GM23338 (cell line): ENCODE measurements at regions not wholly inside any gene's neighbourhood (a gene's known extent, or its start where the extent isn't known, plus 50 kb on each side); places are given as distances from the start of the nearest gene placed in this dataset.

Experiments
- ATAC-seq: fragments of 200-7000 bp; cut with Tn5 transposase; 3 replicates; pipeline ENCODE4 v1.9.1; 2020
- DNase-seq: peaks from one replicate; pipeline ENCODE4 v3.0.0-alpha.2; 2015; ENCODE audit warnings: low spot score
- H2AFZ ChIP-seq: fragments of 200-600 bp; sonication (generic); 2 replicates; pipeline ENCODE4 v1.8.0; 2016; ENCODE audit warnings: antibody characterized with exemption, mild to moderate bottlenecking, moderate library complexity
- H3F3A ChIP-seq: fragments of 200-600 bp; sonication (generic); replicated peaks from 2 replicates; pipeline ENCODE4 v1.8.0; 2017; ENCODE audit warnings: antibody characterized with exemption, mixed run types, low read depth
- H3K27ac ChIP-seq: fragments of 200-600 bp; sonication (generic); 2 replicates; pipeline ENCODE4 v1.6.1; 2016; ENCODE audit warnings: low read depth
- H3K27me3 ChIP-seq: fragments of 200-600 bp; sonication (generic); 2 replicates; pipeline ENCODE4 v1.8.0; 2016; ENCODE audit warnings: mild to moderate bottlenecking, mixed run types, moderate library complexity; ENCODE audit not compliant: insufficient read depth
- H3K36me3 ChIP-seq: fragments of 200-600 bp; sonication (generic); 2 replicates; pipeline ENCODE4 v1.8.0; 2016; ENCODE audit warnings: mild to moderate bottlenecking; ENCODE audit not compliant: insufficient read depth
- H3K4me1 ChIP-seq: fragments of 200-600 bp; sonication (generic); 2 replicates; pipeline ENCODE4 v1.8.0; 2016; ENCODE audit warnings: mild to moderate bottlenecking, moderate library complexity; ENCODE audit not compliant: insufficient read depth
- H3K4me2 ChIP-seq: fragments of 200-600 bp; sonication (generic); 2 replicates; pipeline ENCODE4 v1.7.1; 2017; ENCODE audit warnings: mixed run types
- H3K4me3 ChIP-seq: fragments of 200-600 bp; sonication (generic); 2 replicates; pipeline ENCODE4 v1.6.1; 2016; ENCODE audit warnings: mixed run types
- H3K79me2 ChIP-seq: fragments of 200-600 bp; sonication (generic); replicated peaks from 2 replicates; pipeline ENCODE4 v1.8.0; 2017; ENCODE audit warnings: mild to moderate bottlenecking; ENCODE audit not compliant: insufficient read depth
- H3K9me2 ChIP-seq: fragments of 200-600 bp; sonication (generic); 2 replicates; pipeline ENCODE4 v1.8.0; 2017; ENCODE audit not compliant: insufficient read depth
- H4K20me1 ChIP-seq: fragments of 200-600 bp; sonication (generic); replicated peaks from 2 replicates; pipeline ENCODE4 v1.8.0; 2017; ENCODE audit warnings: mild to moderate bottlenecking; ENCODE audit not compliant: insufficient read depth
- H3K27ac Mint-ChIP-seq: 2 replicates; pipeline ENCODE4 v1.8.0; 2020; ENCODE audit warnings: inconsistent platforms, mild to moderate bottlenecking, moderate library complexity, mixed read lengths
- H3K27me3 Mint-ChIP-seq: 3 replicates; pipeline ENCODE4 v1.8.0; 2022; ENCODE audit warnings: low read depth, mild to moderate bottlenecking, moderate library complexity, mixed read lengths, inconsistent platforms; ENCODE audit not compliant: insufficient read depth, poor library complexity
- H3K36me3 Mint-ChIP-seq: 3 replicates; pipeline ENCODE4 v1.8.0; 2021; ENCODE audit warnings: low read depth, mild to moderate bottlenecking, inconsistent platforms, moderate library complexity, mixed read lengths
- H3K4me1 Mint-ChIP-seq: 3 replicates; pipeline ENCODE4 v1.8.0; 2020; ENCODE audit warnings: mild to moderate bottlenecking, inconsistent platforms, mixed read lengths
- H3K4me3 Mint-ChIP-seq: 3 replicates; pipeline ENCODE4 v1.8.0; 2021; ENCODE audit warnings: moderate library complexity, mild to moderate bottlenecking, inconsistent platforms, mixed read lengths
- H3K9me3 Mint-ChIP-seq: 3 replicates; pipeline ENCODE4 v1.8.0; 2020; ENCODE audit warnings: moderate library complexity, mild to moderate bottlenecking, inconsistent platforms, mixed read lengths
- CREB1 ChIP-seq: fragments of 250-450 bp; sonication (Bioruptor Pico); IDR thresholded peaks from 2 replicates; pipeline ENCODE4 v1.5.0; 2020; ENCODE audit warnings: low read depth, mild to moderate bottlenecking, moderate library complexity
- ETS1 ChIP-seq: IDR thresholded peaks from 2 replicates; pipeline ENCODE4 v1.6.1; 2016; ENCODE audit warnings: antibody characterized with exemption
- EZH2 ChIP-seq: fragments of 200-600 bp; sonication (generic); IDR thresholded peaks from one replicate; pipeline ENCODE4 v1.8.0; 2017; ENCODE audit warnings: antibody characterized with exemption, mild to moderate bottlenecking, low read depth; ENCODE audit not compliant: unreplicated experiment
- EZH2phosphoT487 ChIP-seq: fragments of 200-600 bp; sonication (generic); IDR thresholded peaks from one replicate; pipeline ENCODE4 v1.8.1; 2018; ENCODE audit warnings: antibody characterized with exemption; ENCODE audit not compliant: unreplicated experiment
- JUNB ChIP-seq: IDR thresholded peaks from one replicate; pipeline ENCODE4 v1.6.1; 2016; ENCODE audit warnings: antibody characterized with exemption; ENCODE audit not compliant: unreplicated experiment
- NANOG ChIP-seq: IDR thresholded peaks from 2 replicates; pipeline ENCODE4 v1.6.1; 2016; ENCODE audit warnings: antibody characterized with exemption, borderline replicate concordance
- POLR2AphosphoS5 ChIP-seq: IDR thresholded peaks from 2 replicates; pipeline ENCODE4 v1.6.1; 2016; ENCODE audit warnings: antibody characterized with exemption, low read depth
- REST ChIP-seq: IDR thresholded peaks from one replicate; pipeline ENCODE4 v1.6.1; 2018; ENCODE audit warnings: antibody characterized with exemption; ENCODE audit not compliant: unreplicated experiment
- STAT1 ChIP-seq: IDR thresholded peaks from one replicate; pipeline ENCODE4 v1.6.1; 2016; ENCODE audit warnings: antibody characterized with exemption; ENCODE audit not compliant: unreplicated experiment
- ZNF114 ChIP-seq: fragments of 250-450 bp; sonication (Bioruptor Pico); IDR thresholded peaks from 2 replicates; pipeline ENCODE4 v1.5.0; 2020; ENCODE audit warnings: mild to moderate bottlenecking, moderate library complexity
- ZNF331 ChIP-seq: fragments of 250-450 bp; sonication (Bioruptor Pico); IDR thresholded peaks from 2 replicates; pipeline ENCODE4 v1.5.0; 2020; ENCODE audit warnings: low read depth, mild to moderate bottlenecking, moderate library complexity
- TF ChIP-seq, protein P1 (sequence below), 2 experiments: fragments of 200-600 bp in 1 of 2; sonication (generic) in 1 of 2; conservative IDR thresholded peaks; 2 replicates each; pipeline versions ENCODE4 v1.5.1 to v1.6.1; 2016 to 2017; ENCODE audit warnings: antibody characterized with exemption in 2 of 2, low read depth in 2 of 2, mild to moderate bottlenecking in 2 of 2, moderate library complexity in 1 of 2

- no peak for TF ChIP-seq STAT1
- TF ChIP-seq ETS1, result no peak
- TF ChIP-seq NANOG, result no peak
- no peak for TF ChIP-seq JUNB
- no peak for TF ChIP-seq CREB1 (CRISPR knock-in tag)
- no peak for TF ChIP-seq EZH2
- no peak for TF ChIP-seq POLR2AphosphoS5
- no peak for TF ChIP-seq ZNF331
- TF ChIP-seq ZNF114, result no peak
- TF ChIP-seq, protein P1, sequence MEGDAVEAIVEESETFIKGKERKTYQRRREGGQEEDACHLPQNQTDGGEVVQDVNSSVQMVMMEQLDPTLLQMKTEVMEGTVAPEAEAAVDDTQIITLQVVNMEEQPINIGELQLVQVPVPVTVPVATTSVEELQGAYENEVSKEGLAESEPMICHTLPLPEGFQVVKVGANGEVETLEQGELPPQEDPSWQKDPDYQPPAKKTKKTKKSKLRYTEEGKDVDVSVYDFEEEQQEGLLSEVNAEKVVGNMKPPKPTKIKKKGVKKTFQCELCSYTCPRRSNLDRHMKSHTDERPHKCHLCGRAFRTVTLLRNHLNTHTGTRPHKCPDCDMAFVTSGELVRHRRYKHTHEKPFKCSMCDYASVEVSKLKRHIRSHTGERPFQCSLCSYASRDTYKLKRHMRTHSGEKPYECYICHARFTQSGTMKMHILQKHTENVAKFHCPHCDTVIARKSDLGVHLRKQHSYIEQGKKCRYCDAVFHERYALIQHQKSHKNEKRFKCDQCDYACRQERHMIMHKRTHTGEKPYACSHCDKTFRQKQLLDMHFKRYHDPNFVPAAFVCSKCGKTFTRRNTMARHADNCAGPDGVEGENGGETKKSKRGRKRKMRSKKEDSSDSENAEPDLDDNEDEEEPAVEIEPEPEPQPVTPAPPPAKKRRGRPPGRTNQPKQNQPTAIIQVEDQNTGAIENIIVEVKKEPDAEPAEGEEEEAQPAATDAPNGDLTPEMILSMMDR (conservative IDR thresholded peaks at IDR 0.05; ENCODE audit: low read depth in 2 of 2), result no peak
Observed at GRCh38 chr6:137399881-137400443, 94.2 kb downstream of the OLIG3 start (continued).

GRCh38 chr6:137395316-137395715 is 98.9 kb downstream of the OLIG3 start:
- Mint-ChIP-seq H3K4me1 (peaks cover 11% of the 10 kb centered on the region), H3K36me3 (no peaks in the 10 kb centered on the region), H3K4me3 (no peak overlapping the region), H3K9me3 (no peaks in the 10 kb centered on the region), H3K27ac (no peak overlapping the region), H3K27me3 (no peaks in the 10 kb centered on the region)
- Histone ChIP-seq H3F3A (no peaks in the 10 kb centered on the region), H3K79me2 (no peaks in the 10 kb centered on the region), H2AFZ (no peak overlapping the region), H3K4me1 (no peaks in the 10 kb centered on the region), H3K9me2 (no peaks in the 10 kb centered on the region), H3K36me3 (no peaks in the 10 kb centered on the region), H4K20me1 (no peaks in the 10 kb centered on the region), H3K4me2 (no peak overlapping the region), H3K27ac (no peak overlapping the region), H3K27me3 (0 out of 2 replicates have a peak, but pooled peaks cover 5% of the 10 kb centered on the region), H3K4me3 (no peak overlapping the region)
- DNase-seq, result no peak
- ATAC-seq, result no peak
- TF ChIP-seq NANOG, result no peak
- TF ChIP-seq, protein P1 (conservative IDR thresholded peaks at IDR 0.05; ENCODE audit: low read depth in 2 of 2), result no peak
- TF ChIP-seq POLR2AphosphoS5, result no peak
- no peak for TF ChIP-seq ZNF331
- no peak for TF ChIP-seq ETS1
- no peak for TF ChIP-seq REST
- no peak for TF ChIP-seq JUNB
- no peak for TF ChIP-seq STAT1
- TF ChIP-seq EZH2, result no peak
- TF ChIP-seq ZNF114, result no peak
- TF ChIP-seq EZH2phosphoT487, result no peak
- TF ChIP-seq CREB1 (CRISPR knock-in tag), result no peak
